ENCODE measurements at regions not wholly inside any gene's neighbourhood (a gene's known extent, or its start where the extent isn't known, plus 50 kb on each side); places are given as distances from the start of the nearest gene placed in this dataset.
A peak's percentile ranks its signal among the peaks of the same experiment; 100 is the strongest.

DNA sequence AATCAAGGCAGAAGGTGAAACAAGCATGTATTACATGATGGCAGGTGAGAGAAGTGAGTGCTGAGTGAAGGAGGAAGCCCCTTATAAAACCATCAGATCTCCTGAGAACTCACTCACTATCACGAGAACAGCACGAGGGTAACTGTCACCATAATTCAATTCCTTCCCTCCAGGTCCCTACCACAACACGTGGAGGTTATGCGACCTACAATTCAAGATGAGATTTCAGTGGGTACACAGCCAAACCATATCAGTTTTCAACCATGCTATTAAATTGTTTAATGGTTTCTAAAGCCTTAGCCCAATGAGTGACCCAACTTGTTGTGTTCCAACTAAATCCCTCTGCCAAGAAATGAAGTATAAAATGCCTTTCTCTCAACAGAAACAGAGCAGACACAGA is 519.8 kb downstream of the GBA3 start:
- intact Hi-C loops (cut with DNase I), result no loop called here
- Histone ChIP-seq H3K4me3 (no peak overlapping the region), H3K4me1 (no peaks in the 10 kb centered on the region), H3K9me3 (peaks cover 0 to 2% (median 0%) of the 10 kb centered on the region in 4 donors), H3K36me3 (no peaks in the 10 kb centered on the region), H3K27me3 (no peaks in the 10 kb centered on the region), H3K27ac (no peak overlapping the region)
- WGBS, 2 donors, result 51 to 65% methylated on average over 4 of the region's 4 CpGs
- FAIRE-seq (no peak), DNase-seq (no peak), ATAC-seq (no peak)
- TF ChIP-seq, protein P1, sequence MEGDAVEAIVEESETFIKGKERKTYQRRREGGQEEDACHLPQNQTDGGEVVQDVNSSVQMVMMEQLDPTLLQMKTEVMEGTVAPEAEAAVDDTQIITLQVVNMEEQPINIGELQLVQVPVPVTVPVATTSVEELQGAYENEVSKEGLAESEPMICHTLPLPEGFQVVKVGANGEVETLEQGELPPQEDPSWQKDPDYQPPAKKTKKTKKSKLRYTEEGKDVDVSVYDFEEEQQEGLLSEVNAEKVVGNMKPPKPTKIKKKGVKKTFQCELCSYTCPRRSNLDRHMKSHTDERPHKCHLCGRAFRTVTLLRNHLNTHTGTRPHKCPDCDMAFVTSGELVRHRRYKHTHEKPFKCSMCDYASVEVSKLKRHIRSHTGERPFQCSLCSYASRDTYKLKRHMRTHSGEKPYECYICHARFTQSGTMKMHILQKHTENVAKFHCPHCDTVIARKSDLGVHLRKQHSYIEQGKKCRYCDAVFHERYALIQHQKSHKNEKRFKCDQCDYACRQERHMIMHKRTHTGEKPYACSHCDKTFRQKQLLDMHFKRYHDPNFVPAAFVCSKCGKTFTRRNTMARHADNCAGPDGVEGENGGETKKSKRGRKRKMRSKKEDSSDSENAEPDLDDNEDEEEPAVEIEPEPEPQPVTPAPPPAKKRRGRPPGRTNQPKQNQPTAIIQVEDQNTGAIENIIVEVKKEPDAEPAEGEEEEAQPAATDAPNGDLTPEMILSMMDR (IDR thresholded peaks at IDR 0.05), result no peak

DNA sequence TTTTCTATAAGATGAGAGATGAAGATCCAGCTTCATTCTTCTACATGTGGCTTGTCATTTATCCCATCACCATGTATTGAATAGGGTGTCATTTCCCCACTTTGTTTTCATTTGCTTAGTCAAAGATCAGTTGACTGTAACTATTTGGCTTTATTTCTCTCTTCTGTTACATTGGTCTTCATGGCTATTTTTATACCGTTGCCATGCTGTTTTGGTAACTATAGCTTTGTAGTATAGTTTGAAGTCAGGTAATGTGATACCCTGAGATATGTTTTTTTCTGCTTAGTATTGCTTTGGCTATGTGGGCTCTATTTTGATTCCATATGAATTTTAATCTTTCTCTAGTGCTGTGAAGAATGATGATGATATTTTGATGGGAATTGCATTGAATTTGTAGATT is 514.3 kb downstream of the GBA3 start:
- H3K4me3 ChIP-seq, result no peak overlapping the region
- FAIRE-seq, result no peak
- WGBS, 2 donors, result 73 to 90% methylated on average over 1 of the region's 1 CpG

DNA sequence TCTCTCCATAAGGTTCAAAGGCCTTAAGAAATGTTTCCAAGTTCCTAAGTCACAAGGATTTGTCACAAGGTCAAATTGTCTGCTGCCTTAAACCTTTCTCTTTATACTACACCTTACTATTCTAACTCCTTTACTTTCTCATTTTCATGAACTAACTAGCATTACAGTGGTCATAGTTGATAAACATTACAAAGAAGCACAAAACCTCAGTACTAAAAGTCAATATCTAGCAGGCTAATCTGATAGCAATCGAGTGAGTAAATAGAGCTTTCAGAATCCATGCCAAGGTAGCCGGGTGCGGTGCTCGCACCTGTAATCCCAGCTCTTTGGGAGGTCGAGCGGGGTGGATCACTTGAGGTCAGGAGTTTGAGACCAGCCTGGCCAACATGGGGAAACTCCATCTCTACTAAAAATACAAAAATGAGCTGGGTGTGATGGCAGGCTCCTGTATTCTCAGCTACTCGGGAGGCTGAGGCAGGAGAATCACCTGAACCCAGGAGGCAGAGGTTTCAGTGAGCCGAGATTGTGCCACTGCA is 510.0 kb downstream of the GBA3 start:
- Histone ChIP-seq H3K27me3 (no peaks in the 10 kb centered on the region), H3K4me1 (no peaks in the 10 kb centered on the region), H3K9me3 (peaks cover 0 to under 1% (median 0%) of the 10 kb centered on the region in 4 donors), H3K36me3 (no peaks in the 10 kb centered on the region), H3K4me3 (no peak overlapping the region), H3K27ac (no peak overlapping the region)
- ATAC-seq, result peak in 2 of 4 donors; percentile 48 to 58
- 39 to 40% methylated on average over 8 of the region's 8 CpGs for WGBS, 2 donors
- intact Hi-C loops (cut with DNase I), result no loop called here
- TF ChIP-seq, protein P1 (IDR thresholded peaks at IDR 0.05), result no peak
- no peak for FAIRE-seq
- DNase-seq, result no peak

More for the DNA sequence above, 514.3 kb downstream of the GBA3 start:
- DNase-seq, result no peak
- Histone ChIP-seq H3K9me3 (peaks cover 0 to 2% (median 0%) of the 10 kb centered on the region in 4 donors), H3K4me1 (no peaks in the 10 kb centered on the region), H3K27me3 (no peaks in the 10 kb centered on the region), H3K36me3 (no peaks in the 10 kb centered on the region), H3K27ac (no peak overlapping the region)
- ATAC-seq, result no peak
- TF ChIP-seq, protein P1 (IDR thresholded peaks at IDR 0.05), result no peak
- intact Hi-C loops (cut with DNase I), result no loop called here

DNA sequence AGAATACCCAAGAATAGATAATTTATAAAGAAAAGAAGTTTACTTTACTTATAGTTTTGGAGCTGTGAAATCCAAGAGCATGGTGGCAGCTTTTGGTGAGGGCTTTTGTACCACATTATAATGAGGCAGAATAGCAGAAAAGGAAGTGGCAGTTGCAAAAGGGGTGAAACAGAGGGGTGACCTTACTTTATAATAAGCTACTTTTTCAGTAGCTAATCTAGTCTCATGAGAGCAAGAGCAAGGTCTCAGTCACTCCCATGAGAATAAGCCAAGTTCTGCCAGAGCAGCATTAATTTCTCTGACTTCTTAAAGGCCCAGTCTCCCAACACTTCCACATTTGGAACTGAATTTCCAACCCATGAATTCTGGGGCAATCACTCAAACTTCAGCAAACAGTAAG is 502.0 kb downstream of the GBA3 start:
- Histone ChIP-seq H3K27ac (no peak overlapping the region), H3K4me1 (no peaks in the 10 kb centered on the region), H3K27me3 (no peaks in the 10 kb centered on the region), H3K4me3 (no peak overlapping the region), H3K9me3 (no peaks in the 10 kb centered on the region), H3K36me3 (no peaks in the 10 kb centered on the region)
- no peak for ATAC-seq
- TF ChIP-seq, protein P1 (IDR thresholded peaks at IDR 0.05), result no peak
- no peak for FAIRE-seq
- DNase-seq, result no peak
- intact Hi-C loops (cut with DNase I), result no loop called here

DNA sequence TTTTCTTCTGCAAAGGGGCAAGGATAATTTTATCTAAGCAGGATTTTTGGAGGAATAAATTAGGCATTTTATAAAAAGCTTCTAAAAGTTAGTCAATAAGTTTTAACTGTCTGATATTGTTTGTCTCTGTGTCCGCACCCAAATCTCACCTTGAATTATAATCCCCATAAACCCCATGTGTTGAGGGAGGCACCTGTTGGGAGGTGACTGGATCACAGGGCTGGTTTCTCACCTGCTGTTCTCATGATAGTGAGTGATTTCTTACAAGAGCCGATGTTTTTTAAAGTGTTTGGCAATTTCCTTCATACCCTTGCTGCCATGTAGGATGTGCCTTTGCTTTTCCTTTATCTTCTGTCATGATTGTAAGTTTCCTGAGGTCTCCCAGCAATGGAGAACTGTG is 481.4 kb downstream of the GBA3 start:
- TF ChIP-seq, protein P1 (IDR thresholded peaks at IDR 0.05), result no peak
- H3K9me3 ChIP-seq, result no peaks in the 10 kb centered on the region
- no peaks in the 10 kb centered on the region for H3K4me1 ChIP-seq

More for the DNA sequence above, 481.4 kb downstream of the GBA3 start:
- WGBS, 2 donors, result 79 to 82% methylated on average over 2 of the region's 2 CpGs
- no peaks in the 10 kb centered on the region for H3K36me3 ChIP-seq
- no peak overlapping the region for H3K27ac ChIP-seq
- DNase-seq (no peak), ATAC-seq (no peak), FAIRE-seq (no peak)
- intact Hi-C loops (cut with DNase I), result no loop called here
- no peak overlapping the region for H3K4me3 ChIP-seq
- no peaks in the 10 kb centered on the region for H3K27me3 ChIP-seq

Measured in pancreas (tissue), 10 donors.